IPS-NIHi7 (cell line): ENCODE measurements at regions not wholly inside any gene's neighbourhood (a gene's known extent, or its start where the extent isn't known, plus 50 kb on each side); places are given as distances from the start of the nearest gene placed in this dataset.

Experiments
- DNase-seq: peaks from one replicate; pipeline ENCODE4 v3.0.0; 2012; ENCODE audit warnings: mixed read lengths; ENCODE audit errors: extremely low spot score

DNA sequence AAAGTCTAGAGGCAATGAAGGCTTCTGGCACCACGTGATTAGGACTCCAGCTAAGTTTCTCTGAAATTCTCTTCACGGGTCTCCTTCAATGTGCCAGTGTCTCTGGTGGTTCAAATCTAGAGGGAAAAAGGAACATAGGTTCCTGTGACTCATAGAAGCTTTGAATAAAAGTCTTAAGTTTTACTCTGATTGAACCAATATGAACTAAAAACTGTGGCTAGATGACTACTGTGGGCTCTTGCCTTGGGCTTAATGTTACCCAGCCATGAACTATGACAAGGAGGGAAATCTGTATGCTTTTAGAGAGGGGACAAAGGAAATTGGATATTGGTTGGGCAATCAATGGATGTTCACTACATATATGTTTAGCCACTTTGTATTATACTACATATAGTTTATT is 49.9 kb upstream of the TEX13D start:
- no peak for DNase-seq
